Inferior parietal cortex (tissue), 1 donor: ENCODE measurements at regions not wholly inside any gene's neighbourhood (a gene's known extent, or its start where the extent isn't known, plus 50 kb on each side); places are given as distances from the start of the nearest gene placed in this dataset.

Source experiments
- DNase-seq: peaks from one replicate; pipeline ENCODE4 v3.0.0-alpha.2; 2016; ENCODE audit errors: extremely low spot score

- DNase-seq, result no peak
Measured at GRCh38 chr2:16154501-16155280, 214.3 kb downstream of the MYCN start.

- no peak for DNase-seq
Measured at GRCh38 chr2:16154061-16154460, 213.7 kb downstream of the MYCN start.

- DNase-seq, result no peak
Measured at GRCh38 chr2:16153754-16154035, 213.3 kb downstream of the MYCN start.

- DNase-seq, result no peak
Measured at GRCh38 chr2:16152928-16153753, 212.8 kb downstream of the MYCN start.

GRCh38 chr2:16152071-16152927 is 211.9 kb downstream of the MYCN start:
- DNase-seq, result no peak

GRCh38 chr2:16151651-16152050 is 211.3 kb downstream of the MYCN start:
- DNase-seq, result no peak

- no peak for DNase-seq
Measured at GRCh38 chr2:16151281-16151570, 210.9 kb downstream of the MYCN start.

- DNase-seq, result no peak
Measured at GRCh38 chr2:16150456-16151280, 210.3 kb downstream of the MYCN start.

GRCh38 chr2:16149349-16150243 is 209.2 kb downstream of the MYCN start:
- DNase-seq, result no peak

GRCh38 chr2:16148632-16149348 is 208.4 kb downstream of the MYCN start:
- no peak for DNase-seq

- DNase-seq, result no peak
Measured at GRCh38 chr2:16142383-16143361, 202.3 kb downstream of the MYCN start.

- DNase-seq, result no peak
Measured at GRCh38 chr2:16141641-16141921, 201.2 kb downstream of the MYCN start.

GRCh38 chr2:16140771-16141640 is 200.7 kb downstream of the MYCN start:
- DNase-seq, result no peak

GRCh38 chr2:16139663-16140615 is 199.6 kb downstream of the MYCN start:
- DNase-seq, result no peak

GRCh38 chr2:16138811-16139662 is 198.7 kb downstream of the MYCN start:
- no peak for DNase-seq
